ENCODE measurements at regions not wholly inside any gene's neighbourhood (a gene's known extent, or its start where the extent isn't known, plus 50 kb on each side); places are given as distances from the start of the nearest gene placed in this dataset.
"Not testable (repeated sequence)": the region's sequence is repeated elsewhere in the genome, so short reads cannot be mapped to it uniquely, and the experiment has no call there.

DNA sequence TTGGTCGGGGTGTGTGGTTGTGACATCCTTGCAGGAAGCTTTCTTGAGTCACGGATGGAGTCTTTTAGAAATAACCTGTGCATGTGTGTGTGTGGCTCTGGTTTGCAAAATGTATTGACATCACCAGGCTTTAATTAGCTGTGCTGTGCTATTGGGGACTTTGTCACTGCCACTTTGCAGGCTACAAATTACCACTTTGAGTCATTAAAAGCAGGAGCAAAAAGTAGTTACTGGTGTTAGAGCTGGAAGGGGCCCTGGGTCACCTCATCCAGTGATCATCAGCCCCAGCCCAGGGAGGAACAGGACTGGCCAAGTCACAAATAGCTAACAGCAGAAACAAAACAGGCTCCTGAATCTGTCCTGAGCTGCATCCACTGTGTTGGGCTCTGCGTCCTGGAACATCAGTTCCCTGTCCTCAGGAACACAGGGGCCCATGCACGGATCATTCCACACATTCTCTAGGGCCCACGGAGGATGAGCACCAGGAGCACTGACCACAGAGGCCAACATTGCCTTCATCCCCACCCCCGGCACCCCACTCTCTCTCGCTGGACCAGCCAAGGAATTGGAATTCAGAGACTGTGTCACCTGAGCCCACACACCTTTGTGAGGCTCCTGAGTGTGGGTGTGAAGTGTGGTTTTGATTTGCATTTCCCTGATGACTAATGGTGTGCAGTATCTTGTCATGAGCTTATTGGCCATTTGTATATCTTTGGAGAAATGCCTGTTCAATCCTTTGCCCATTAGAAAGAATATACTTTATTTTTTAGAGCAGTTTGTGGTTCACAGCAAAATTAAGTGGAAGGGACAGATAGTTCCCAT is 280.1 kb upstream of the C1orf174 start:
- no peak for DNase-seq

DNA sequence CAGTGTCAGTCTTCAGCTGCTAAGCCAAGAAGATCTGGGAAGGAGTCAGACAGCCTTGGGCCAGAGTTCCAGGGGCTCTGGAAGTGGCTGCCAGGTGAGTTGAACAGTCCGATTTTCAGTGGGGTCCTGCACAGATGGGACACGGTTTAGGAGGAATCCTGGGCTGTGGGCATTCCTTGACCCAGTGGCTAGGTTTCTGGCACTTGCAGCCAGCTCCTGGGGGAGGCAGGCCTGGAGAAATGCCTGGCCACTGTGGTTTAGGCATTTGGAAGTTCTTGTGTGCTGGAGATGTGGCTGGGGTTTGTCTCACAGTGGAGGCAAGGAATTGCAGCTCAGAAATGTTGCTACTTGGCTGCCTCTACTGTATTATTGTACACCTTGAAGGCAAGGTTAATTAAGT is 286.4 kb upstream of the C1orf174 start:
- H3K27me3 Mint-ChIP-seq; H3K36me3 Mint-ChIP-seq; H3K4me1 Mint-ChIP-seq; DNase-seq; POLR2A ChIA-PET; H3K4me3 Mint-ChIP-seq; ATAC-seq (ENCODE audit: low read depth); H3K27ac Mint-ChIP-seq; H3K9me3 Mint-ChIP-seq: not testable (repeated sequence)

More for the DNA sequence above, 280.1 kb upstream of the C1orf174 start:
- H3K9me3 Mint-ChIP-seq: no peaks in the 10 kb centered on the region
- H3K36me3 Mint-ChIP-seq: no peaks in the 10 kb centered on the region
- H3K27ac Mint-ChIP-seq: no peak overlapping the region
- no peak overlapping the region for H3K4me3 Mint-ChIP-seq
- H3K4me1 Mint-ChIP-seq: peaks cover 1% of the 10 kb centered on the region
- no peaks in the 10 kb centered on the region for H3K27me3 Mint-ChIP-seq
- ATAC-seq (ENCODE audit: low read depth): no peak
- POLR2A ChIA-PET: no interaction called here

DNA sequence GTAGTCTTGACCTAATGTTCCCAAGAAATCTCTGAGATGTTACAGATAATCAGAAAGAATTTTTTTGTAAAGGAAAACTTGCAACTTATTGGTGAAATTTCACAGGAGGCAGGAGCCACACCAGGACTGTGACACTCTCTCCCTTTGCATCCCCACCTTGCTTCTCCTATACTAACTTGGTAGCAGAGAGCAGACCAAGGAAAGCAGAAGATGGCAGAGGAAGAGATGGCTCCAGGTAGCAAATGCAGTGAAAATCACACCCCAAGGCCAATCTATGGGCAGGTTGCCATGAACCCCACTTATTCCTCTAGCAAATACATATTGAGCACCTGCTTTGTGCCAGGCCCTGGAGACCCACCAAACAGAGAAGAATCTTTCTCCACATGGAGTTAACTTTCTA is 303.4 kb upstream of the C1orf174 start:
- no peak for ATAC-seq (ENCODE audit: low read depth)
- no peaks in the 10 kb centered on the region for H3K36me3 Mint-ChIP-seq
- H3K4me3 Mint-ChIP-seq: no peak overlapping the region
- peaks cover 8% of the 10 kb centered on the region for H3K27me3 Mint-ChIP-seq
- peaks cover 20% of the 10 kb centered on the region for H3K9me3 Mint-ChIP-seq
- no peaks in the 10 kb centered on the region for H3K4me1 Mint-ChIP-seq
- H3K27ac Mint-ChIP-seq: no peak overlapping the region
- POLR2A ChIA-PET: no interaction called here
- no peak for DNase-seq

DNA sequence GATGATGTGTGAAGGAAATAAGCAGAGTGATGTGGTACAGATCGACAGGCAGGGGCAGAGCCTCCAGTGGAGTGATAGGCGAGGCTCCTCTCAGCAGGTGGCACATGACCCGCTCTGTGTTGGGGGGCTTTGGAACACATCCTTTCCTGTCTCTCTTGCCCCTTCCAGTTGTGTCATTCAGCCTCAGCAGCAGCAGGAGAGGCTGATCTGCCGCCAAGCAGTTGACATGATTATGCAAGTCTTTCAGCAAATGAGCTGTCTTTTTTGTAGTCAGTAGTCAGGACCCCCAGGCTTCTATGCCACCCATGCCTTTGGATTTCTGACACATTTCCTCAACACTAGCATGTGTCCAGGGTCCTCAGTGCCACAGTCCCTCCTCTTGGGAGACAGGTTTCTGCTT is 307.1 kb upstream of the C1orf174 start:
- DNase-seq (no peak), ATAC-seq (ENCODE audit: low read depth) (no peak)
- Mint-ChIP-seq H3K36me3 (no peaks in the 10 kb centered on the region), H3K27ac (no peak overlapping the region), H3K9me3 (peaks cover 19% of the 10 kb centered on the region), H3K4me1 (no peaks in the 10 kb centered on the region), H3K4me3 (no peak overlapping the region), H3K27me3 (peaks cover 2% of the 10 kb centered on the region)
- POLR2A ChIA-PET: no interaction called here

DNA sequence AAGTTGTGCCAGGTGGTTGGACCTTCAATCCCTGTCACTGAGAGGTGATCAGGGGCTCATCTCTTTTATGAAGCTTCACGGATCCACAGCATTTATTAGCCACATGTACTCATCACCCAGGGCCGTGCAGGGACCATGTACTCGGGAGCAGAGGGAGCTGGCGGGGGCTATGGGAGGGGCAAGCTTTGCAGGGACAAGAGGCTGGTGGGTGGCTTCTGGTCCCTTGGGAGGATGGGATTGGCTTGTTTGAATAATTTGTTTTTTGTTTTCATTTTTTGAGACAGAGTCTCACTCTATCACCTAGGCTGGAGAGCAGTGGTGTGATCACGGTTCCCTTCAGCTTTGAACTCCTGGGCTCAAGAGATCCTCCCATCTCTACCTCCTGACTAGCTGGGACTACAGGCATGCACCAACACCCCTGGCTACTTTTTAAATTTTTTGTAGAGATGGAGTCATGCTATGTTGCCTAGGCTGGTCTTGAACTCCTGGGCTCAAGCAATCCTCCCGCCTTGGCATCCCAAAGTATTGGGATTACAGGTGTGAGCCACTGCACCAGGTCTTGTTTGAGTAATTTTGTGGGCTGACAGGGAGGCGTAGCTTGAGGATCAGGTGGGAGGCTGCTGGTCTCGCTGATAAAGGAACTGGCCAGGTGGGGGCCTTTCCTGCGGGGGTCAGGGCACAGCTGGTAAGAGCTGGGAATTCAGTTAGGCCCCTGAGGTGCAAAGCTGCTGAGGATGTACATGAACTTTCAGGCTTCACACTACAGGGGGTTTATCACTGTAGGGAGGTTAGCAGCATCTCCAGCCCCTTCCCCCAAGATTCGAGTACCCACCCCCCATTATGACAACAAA is 308.0 kb upstream of the C1orf174 start:
- H3K27ac Mint-ChIP-seq: no peak overlapping the region
- POLR2A ChIA-PET: no interaction called here
- no peak overlapping the region for H3K4me3 Mint-ChIP-seq
- peaks cover 2% of the 10 kb centered on the region for H3K27me3 Mint-ChIP-seq
- H3K36me3 Mint-ChIP-seq: no peaks in the 10 kb centered on the region
- DNase-seq (no peak), ATAC-seq (ENCODE audit: low read depth) (no peak)
- H3K9me3 Mint-ChIP-seq: peaks cover 17% of the 10 kb centered on the region
- no peaks in the 10 kb centered on the region for H3K4me1 Mint-ChIP-seq

DNA sequence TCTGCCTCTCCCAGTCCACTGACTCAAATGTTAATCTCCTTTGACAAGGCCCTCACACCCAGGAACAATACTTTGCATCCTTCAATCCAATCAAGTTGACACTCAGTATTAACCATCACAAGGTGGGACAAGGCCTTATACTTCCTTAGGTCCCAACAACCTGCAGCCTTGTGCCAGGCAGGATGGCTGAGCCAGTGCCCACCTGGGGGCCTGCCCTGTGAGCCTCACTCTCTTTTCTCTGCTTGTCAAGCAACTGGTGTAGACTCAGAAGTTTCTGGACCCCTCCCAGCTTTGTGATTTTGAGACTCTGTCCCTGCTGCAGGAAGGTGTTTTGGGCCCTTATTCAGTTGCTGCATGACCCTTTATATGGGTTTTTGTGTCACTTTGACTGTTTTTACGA is 310.0 kb upstream of the C1orf174 start:
- ATAC-seq (ENCODE audit: low read depth) (no peak), DNase-seq (no peak)
- Mint-ChIP-seq H3K27me3 (peaks cover 2% of the 10 kb centered on the region), H3K4me3 (no peak overlapping the region), H3K4me1 (no peaks in the 10 kb centered on the region), H3K36me3 (no peaks in the 10 kb centered on the region), H3K27ac (no peak overlapping the region), H3K9me3 (peaks cover 9% of the 10 kb centered on the region)
- POLR2A ChIA-PET: no interaction called here

DNA sequence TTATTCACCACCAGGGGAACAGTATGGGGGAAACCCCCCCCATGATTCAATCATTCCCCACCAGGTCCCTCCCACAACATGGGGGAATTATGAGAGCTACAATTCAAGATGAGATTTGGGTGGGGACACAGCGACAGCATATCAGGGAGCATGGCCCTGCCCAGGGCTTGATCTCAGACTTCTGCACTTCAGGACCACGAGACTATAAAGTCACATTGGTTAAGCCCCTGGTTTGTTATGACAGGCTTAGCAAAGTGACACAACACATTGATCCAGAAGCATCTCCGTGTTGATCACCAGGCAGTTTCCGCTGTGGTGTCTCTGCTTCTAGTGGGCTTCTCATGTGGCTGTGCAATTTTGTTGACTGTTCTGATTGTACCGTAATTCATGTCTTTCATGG is 312.7 kb upstream of the C1orf174 start:
- Mint-ChIP-seq H3K9me3 (no peaks in the 10 kb centered on the region), H3K27ac (no peak overlapping the region), H3K4me1 (no peaks in the 10 kb centered on the region), H3K4me3 (no peak overlapping the region), H3K27me3 (no peaks in the 10 kb centered on the region), H3K36me3 (no peaks in the 10 kb centered on the region)
- DNase-seq: no peak
- no peak for ATAC-seq (ENCODE audit: low read depth)
- POLR2A ChIA-PET: no interaction called here

DNA sequence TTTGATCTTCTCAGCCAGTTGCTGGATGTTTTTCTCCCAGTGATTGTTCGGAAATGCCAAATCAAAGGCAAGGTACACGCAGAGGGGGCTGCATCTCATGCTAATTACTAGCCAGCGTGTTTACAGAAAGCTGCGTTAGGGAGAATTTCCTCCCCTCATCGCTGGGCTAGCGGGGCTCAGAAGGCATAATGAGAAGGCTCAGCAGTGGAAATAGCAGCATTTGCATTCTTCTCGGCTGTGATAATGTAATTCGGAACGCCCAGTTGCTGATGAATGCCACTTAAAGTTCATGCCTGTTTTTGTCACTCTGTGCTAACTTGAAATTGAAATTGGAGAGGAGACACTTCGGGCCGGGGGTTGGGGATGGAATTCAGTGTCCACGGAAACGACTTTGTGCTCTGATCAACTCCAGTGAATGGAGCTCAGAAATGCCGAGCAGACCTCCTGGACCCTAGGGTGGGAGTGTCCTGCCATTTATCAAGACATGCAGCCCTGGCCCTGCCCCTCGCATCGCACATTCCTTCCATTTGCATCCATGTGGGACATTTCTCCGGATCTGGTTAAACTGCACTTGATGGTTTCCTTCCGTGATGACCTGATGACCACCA is 313.4 kb upstream of the C1orf174 start:
- Mint-ChIP-seq H3K27ac (no peak overlapping the region), H3K27me3 (no peaks in the 10 kb centered on the region), H3K4me3 (no peak overlapping the region), H3K36me3 (no peaks in the 10 kb centered on the region), H3K9me3 (no peaks in the 10 kb centered on the region), H3K4me1 (no peaks in the 10 kb centered on the region)
- ATAC-seq (ENCODE audit: low read depth) (no peak), DNase-seq (no peak)
- POLR2A ChIA-PET: no interaction called here

DNA sequence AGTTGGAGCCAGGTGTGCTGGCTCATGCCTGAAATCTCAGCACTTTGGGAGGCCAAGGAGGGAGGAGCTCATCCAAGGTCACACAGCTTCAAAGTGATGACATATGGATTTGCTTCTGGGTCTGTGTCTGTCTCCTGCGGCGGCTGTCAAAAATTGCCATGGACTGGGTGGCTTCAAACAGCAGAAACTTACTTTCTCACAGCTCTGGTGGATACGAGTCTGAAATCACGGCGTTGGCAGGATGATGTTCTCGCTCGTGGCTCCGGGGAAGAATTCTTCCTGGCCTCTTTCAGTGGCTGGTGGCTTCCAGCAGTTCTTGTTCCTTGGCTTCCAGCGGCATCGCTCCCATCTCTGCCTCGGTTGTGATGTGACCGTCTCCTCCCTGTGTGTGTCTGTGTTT is 314.8 kb upstream of the C1orf174 start:
- ATAC-seq (ENCODE audit: low read depth) (no peak), DNase-seq (no peak)
- H3K27me3 Mint-ChIP-seq: no peaks in the 10 kb centered on the region
- H3K9me3 Mint-ChIP-seq: no peaks in the 10 kb centered on the region
- no peaks in the 10 kb centered on the region for H3K4me1 Mint-ChIP-seq
- H3K36me3 Mint-ChIP-seq: no peaks in the 10 kb centered on the region
- POLR2A ChIA-PET: no interaction called here
- H3K4me3 Mint-ChIP-seq: no peak overlapping the region
- no peak overlapping the region for H3K27ac Mint-ChIP-seq

DNA sequence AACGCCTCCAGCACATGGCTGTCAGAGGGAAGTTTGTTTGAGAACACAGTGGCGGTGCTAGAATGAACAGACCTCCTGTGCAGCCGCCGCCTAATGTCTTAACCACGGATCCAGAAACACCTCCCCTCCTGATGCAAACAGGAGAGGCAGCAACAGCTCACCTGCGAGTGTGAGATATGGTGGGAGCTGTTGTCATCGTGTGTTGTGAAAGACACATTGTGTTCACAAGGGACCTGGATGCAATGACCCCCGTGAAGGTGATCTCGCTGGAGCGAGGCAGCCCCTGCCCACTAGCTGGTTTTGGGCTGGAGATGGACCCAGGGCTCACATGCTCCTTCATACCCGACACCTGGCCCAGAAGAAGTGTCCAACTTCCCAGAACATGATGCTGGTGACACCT is 315.3 kb upstream of the C1orf174 start:
- no peak overlapping the region for H3K27ac Mint-ChIP-seq
- no peaks in the 10 kb centered on the region for H3K36me3 Mint-ChIP-seq
- POLR2A ChIA-PET: no interaction called here
- ATAC-seq (ENCODE audit: low read depth) (no peak), DNase-seq (no peak)
- H3K4me1 Mint-ChIP-seq: no peaks in the 10 kb centered on the region
- H3K27me3 Mint-ChIP-seq: no peaks in the 10 kb centered on the region
- no peaks in the 10 kb centered on the region for H3K9me3 Mint-ChIP-seq
- no peak overlapping the region for H3K4me3 Mint-ChIP-seq

DNA sequence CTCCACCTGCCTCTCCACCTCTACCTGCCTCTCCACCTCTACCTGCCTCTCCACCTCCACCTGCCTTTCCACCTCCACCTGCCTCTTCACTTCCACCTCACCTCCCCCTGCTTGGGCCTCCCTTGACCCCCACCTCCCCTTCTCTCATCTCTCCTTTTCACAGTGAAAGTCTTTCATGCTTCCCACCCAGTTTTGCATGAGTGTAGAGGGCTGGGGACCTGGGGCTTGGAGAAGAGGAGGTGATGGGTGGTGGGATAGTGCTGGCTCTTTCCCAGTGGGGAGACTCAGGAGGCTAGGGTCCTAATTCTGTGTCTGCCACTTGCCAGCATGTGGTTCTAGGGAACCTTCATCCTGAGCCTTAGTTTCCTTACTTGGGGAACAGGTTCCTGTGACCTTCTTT is 316.2 kb upstream of the C1orf174 start:
- no peaks in the 10 kb centered on the region for H3K9me3 Mint-ChIP-seq
- H3K36me3 Mint-ChIP-seq: no peaks in the 10 kb centered on the region
- H3K27me3 Mint-ChIP-seq: no peaks in the 10 kb centered on the region
- no peak overlapping the region for H3K4me3 Mint-ChIP-seq
- no peak for ATAC-seq (ENCODE audit: low read depth)
- H3K4me1 Mint-ChIP-seq: no peaks in the 10 kb centered on the region
- no peak overlapping the region for H3K27ac Mint-ChIP-seq
- POLR2A ChIA-PET: no interaction called here
- DNase-seq: no peak

DNA sequence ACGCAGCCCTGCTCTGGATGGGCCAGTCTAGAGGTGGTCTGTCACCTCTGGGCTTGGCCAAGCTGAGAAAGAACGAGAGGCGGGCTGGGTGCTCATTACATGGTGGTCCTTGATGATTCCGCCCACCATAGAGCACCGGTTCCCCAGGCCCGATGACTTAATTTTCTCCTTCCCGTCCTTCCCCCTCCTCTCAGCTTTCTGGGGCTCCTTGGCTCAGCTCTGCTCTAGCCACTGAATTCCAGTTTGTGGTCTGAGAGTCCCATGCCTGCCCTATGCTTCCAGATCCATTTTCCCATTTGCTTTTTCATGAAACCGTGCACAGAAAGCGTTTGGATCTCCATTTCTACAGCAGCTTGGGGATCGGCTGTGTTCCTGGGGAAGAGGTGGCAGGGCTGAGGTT is 318.5 kb upstream of the C1orf174 start:
- ATAC-seq (ENCODE audit: low read depth) (no peak), DNase-seq (no peak)
- Mint-ChIP-seq H3K4me1 (no peaks in the 10 kb centered on the region), H3K27ac (no peak overlapping the region), H3K36me3 (no peaks in the 10 kb centered on the region), H3K9me3 (no peaks in the 10 kb centered on the region), H3K4me3 (no peak overlapping the region), H3K27me3 (no peaks in the 10 kb centered on the region)
- POLR2A ChIA-PET: no interaction called here

DNA sequence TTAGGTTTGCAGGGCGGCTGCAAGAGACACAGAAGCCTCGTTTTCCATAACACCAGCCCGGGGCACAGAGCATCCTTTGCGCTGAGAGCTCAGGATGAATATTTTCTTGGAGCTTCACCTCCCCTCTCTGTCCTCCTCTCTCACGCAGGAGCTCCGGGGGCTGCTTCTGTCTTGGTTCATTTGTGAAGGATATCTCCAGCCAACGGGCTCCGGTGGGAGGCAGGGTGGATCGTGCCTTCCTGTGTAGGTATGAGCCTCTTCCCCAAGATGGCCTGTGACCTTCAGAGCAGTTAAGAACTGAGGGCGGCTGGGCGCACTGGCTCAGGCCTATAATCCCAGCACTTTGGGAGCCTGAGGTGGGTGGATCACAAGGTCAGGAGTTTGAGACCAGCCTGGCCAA is 319.0 kb upstream of the C1orf174 start:
- H3K27me3 Mint-ChIP-seq: no peaks in the 10 kb centered on the region
- no peaks in the 10 kb centered on the region for H3K4me1 Mint-ChIP-seq
- POLR2A ChIA-PET: no interaction called here
- H3K9me3 Mint-ChIP-seq: no peaks in the 10 kb centered on the region
- H3K36me3 Mint-ChIP-seq: no peaks in the 10 kb centered on the region
- H3K27ac Mint-ChIP-seq: no peak overlapping the region
- DNase-seq (no peak), ATAC-seq (ENCODE audit: low read depth) (no peak)
- H3K4me3 Mint-ChIP-seq: no peak overlapping the region

DNA sequence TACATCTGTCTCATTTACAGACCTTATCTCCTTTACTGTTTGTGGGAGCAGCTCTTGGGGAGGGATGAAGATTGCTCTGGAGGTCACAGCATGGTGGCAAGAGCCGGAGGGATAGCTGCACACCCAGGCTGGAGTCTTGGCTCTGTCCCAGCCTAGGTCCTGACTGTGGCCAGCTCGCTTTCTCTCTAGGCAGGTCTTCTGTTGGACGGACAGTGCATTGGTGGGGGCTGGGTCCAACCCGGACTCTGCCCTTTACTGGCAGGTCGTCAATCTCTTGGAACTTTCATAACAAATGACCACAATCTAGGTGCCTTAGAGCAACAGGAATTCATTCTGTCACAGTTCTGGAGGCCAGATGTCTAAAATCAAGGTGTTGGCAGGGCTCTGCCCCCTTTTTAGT is 319.8 kb upstream of the C1orf174 start:
- no peak for DNase-seq
- no peak overlapping the region for H3K27ac Mint-ChIP-seq
- POLR2A ChIA-PET: no interaction called here
- H3K36me3 Mint-ChIP-seq: no peaks in the 10 kb centered on the region
- no peaks in the 10 kb centered on the region for H3K9me3 Mint-ChIP-seq
- ATAC-seq (ENCODE audit: low read depth): no peak
- H3K4me1 Mint-ChIP-seq: no peaks in the 10 kb centered on the region
- no peak overlapping the region for H3K4me3 Mint-ChIP-seq
- no peaks in the 10 kb centered on the region for H3K27me3 Mint-ChIP-seq

Measured in activated naive CD8-positive, alpha-beta T cell treated with anti-CD3 and anti-CD28 coated beads, Interleukin-2, amount 10 ng/mL, durations not matched to agents 7 days and 5 days (primary cell).